ENCODE measurements at regions not wholly inside any gene's neighbourhood (a gene's known extent, or its start where the extent isn't known, plus 50 kb on each side); places are given as distances from the start of the nearest gene placed in this dataset.

- DNase-seq (ENCODE audit: low read depth in 2 of 3, low spot score in 2 of 3): no peak
These were observed 803.5 kb downstream of the BRD1 start for GRCh38 chr22:49023879-49024774.

GRCh38 chr22:49023161-49023878 lies 804.4 kb downstream of the BRD1 start:
- no peak for DNase-seq (ENCODE audit: low read depth in 2 of 3, low spot score in 2 of 3)

- DNase-seq (ENCODE audit: low read depth in 2 of 3, low spot score in 2 of 3): no peak
These were observed 804.9 kb downstream of the BRD1 start for GRCh38 chr22:49022816-49023160.

GRCh38 chr22:49021926-49022815 lies 805.5 kb downstream of the BRD1 start:
- DNase-seq (ENCODE audit: low read depth in 2 of 3, low spot score in 2 of 3): no peak

- DNase-seq (ENCODE audit: low read depth in 2 of 3, low spot score in 2 of 3): no peak
These were observed 806.3 kb downstream of the BRD1 start for GRCh38 chr22:49021131-49021925.

GRCh38 chr22:49019737-49020713 lies 807.6 kb downstream of the BRD1 start:
- DNase-seq (ENCODE audit: low read depth in 2 of 3, low spot score in 2 of 3): no peak

GRCh38 chr22:49018601-49019000 lies 809.1 kb downstream of the BRD1 start:
- no peak for DNase-seq (ENCODE audit: low read depth in 2 of 3, low spot score in 2 of 3)

GRCh38 chr22:49017482-49018329 lies 810.0 kb downstream of the BRD1 start:
- DNase-seq (ENCODE audit: low read depth in 2 of 3, low spot score in 2 of 3): no peak

GRCh38 chr22:49016909-49017481 lies 810.7 kb downstream of the BRD1 start:
- DNase-seq (ENCODE audit: low read depth in 2 of 3, low spot score in 2 of 3): no peak

GRCh38 chr22:49015993-49016908 lies 811.4 kb downstream of the BRD1 start:
- no peak for DNase-seq (ENCODE audit: low read depth in 2 of 3, low spot score in 2 of 3)

- no peak for DNase-seq (ENCODE audit: low read depth in 2 of 3, low spot score in 2 of 3)
These were observed 812.2 kb downstream of the BRD1 start for GRCh38 chr22:49015459-49015858.

GRCh38 chr22:49014227-49015201 lies 813.2 kb downstream of the BRD1 start:
- no peak for DNase-seq (ENCODE audit: low read depth in 2 of 3, low spot score in 2 of 3)

GRCh38 chr22:49013707-49014106 lies 814.0 kb downstream of the BRD1 start:
- no peak for DNase-seq (ENCODE audit: low read depth in 2 of 3, low spot score in 2 of 3)

- no peak for DNase-seq (ENCODE audit: low read depth in 2 of 3, low spot score in 2 of 3)
These were observed 814.8 kb downstream of the BRD1 start for GRCh38 chr22:49012712-49013395.

Measured in hematopoietic multipotent progenitor cell (in vitro differentiated cells).